ENCODE measurements at regions not wholly inside any gene's neighbourhood (a gene's known extent, or its start where the extent isn't known, plus 50 kb on each side); places are given as distances from the start of the nearest gene placed in this dataset.

DNA sequence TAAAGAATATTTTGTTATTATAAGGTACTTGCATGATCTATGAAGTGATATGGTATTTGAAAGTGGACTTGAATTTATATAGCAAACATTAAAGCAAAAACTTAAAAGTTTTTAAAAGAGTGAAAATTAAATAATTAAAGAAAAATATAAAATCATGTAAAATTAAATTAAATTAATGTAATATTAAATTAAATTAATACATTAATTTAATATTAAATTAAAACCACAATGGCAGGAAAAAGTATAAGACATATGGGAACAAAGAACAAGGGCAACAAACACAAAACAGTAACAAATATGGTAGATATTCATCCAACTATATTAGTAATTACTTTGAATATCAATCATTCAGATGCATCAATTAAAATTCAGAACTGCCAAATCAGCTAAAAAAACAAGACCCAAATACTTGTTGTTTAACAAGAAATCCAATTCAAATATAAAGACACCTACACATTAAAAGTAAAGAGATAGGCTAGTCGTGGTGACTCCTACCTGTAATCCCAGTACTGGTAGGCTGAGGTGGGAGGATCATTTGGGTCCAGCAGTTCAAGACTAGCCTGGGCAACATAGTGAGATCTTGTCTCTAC, 992.2 kb upstream of the MIR17HG start:
- no peak for DNase-seq (ENCODE audit: low read depth)
- no peak overlapping the region for H3K4me3 ChIP-seq (ENCODE audit: low read depth, low read length)
- TF ChIP-seq, protein P1, sequence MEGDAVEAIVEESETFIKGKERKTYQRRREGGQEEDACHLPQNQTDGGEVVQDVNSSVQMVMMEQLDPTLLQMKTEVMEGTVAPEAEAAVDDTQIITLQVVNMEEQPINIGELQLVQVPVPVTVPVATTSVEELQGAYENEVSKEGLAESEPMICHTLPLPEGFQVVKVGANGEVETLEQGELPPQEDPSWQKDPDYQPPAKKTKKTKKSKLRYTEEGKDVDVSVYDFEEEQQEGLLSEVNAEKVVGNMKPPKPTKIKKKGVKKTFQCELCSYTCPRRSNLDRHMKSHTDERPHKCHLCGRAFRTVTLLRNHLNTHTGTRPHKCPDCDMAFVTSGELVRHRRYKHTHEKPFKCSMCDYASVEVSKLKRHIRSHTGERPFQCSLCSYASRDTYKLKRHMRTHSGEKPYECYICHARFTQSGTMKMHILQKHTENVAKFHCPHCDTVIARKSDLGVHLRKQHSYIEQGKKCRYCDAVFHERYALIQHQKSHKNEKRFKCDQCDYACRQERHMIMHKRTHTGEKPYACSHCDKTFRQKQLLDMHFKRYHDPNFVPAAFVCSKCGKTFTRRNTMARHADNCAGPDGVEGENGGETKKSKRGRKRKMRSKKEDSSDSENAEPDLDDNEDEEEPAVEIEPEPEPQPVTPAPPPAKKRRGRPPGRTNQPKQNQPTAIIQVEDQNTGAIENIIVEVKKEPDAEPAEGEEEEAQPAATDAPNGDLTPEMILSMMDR (IDR thresholded peaks at IDR 0.05; ENCODE audit: insufficient read depth, low read length): no peak

DNA sequence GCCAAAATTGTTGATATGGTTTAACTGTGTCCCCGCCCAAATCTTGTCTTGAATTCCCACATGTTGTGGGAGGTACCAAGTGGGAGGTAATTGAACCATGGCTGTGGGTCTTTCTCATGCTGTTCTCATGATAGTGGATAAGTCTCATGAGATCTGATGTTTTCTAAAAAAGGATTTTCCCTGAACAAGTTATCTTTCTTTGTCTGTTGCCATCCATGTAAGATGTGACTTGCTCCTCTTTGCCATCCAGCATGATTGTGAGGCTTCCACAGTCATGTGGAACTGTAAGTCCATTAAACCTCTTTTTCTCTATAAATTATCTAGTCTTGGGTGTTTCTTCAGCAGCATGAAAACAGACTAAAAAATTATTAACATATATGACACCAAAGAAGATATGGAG, 986.7 kb upstream of the MIR17HG start:
- no peak for DNase-seq (ENCODE audit: low read depth)
- TF ChIP-seq, protein P1 (IDR thresholded peaks at IDR 0.05; ENCODE audit: insufficient read depth, low read length): no peak
- no peak overlapping the region for H3K4me3 ChIP-seq (ENCODE audit: low read depth, low read length)

DNA sequence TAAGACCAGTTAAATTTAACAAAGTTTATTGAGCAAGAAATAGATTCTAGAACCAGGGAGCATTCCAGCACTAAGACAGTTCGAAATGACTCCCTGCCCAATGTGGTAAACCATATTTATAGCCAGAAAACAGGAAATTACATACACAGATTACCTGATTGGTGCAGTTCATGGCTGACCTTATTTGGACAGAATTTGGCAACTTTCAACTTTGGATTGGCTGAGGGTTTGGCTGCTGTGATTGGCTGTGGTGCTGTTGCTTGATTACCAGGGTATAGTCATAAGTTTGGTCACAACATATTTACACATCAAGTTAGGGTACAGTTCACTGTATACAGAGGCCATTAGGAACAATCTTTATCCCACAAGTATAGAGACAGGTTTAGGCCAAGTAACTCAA, 984.8 kb upstream of the MIR17HG start:
- DNase-seq (ENCODE audit: low read depth): peak; percentile 5
- TF ChIP-seq, protein P1 (IDR thresholded peaks at IDR 0.05; ENCODE audit: insufficient read depth, low read length): no peak
- no peak overlapping the region for H3K4me3 ChIP-seq (ENCODE audit: low read depth, low read length)

DNA sequence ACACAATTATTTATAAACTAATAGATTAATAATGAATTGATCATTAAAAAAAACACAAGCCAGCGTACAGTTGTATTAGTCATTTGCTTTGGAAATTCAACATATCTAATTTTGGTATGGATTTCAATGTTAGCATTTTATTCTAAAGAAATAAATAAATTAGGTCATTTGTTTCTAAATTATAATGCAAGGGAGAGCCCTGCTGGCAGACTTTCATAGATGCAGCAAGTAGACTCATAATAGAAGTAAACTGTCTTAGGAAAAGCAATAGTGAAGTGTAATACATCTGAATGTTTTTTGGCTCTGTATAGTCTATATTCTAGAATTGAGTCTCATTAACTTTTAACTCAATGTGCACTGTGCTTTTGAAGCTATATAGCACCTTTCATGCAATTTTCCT, 982.4 kb upstream of the MIR17HG start:
- no peak overlapping the region for H3K4me3 ChIP-seq (ENCODE audit: low read depth, low read length)
- peak; percentile 7 for DNase-seq (ENCODE audit: low read depth)
- TF ChIP-seq, protein P1 (IDR thresholded peaks at IDR 0.05; ENCODE audit: insufficient read depth, low read length): no peak

DNA sequence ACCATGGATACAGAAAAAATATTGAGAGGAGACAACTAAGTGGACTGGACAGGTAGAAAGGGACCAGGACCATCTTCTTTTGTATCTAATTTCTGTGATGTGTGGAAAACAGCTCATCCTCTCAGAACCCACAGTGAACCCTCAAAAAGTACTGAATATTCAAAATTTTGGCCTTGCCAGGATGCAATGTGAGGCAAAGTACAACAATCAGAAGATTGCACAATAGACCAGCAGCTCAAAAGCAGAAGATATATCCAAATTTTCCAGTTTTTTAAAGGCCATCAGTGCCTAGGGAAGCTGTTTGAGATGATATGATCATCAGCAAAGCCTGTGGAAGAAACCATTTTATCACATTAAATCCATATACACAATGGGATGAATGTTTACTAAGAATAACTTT, 973.3 kb upstream of the MIR17HG start:
- no peak for DNase-seq (ENCODE audit: low read depth)
- H3K4me3 ChIP-seq (ENCODE audit: low read depth, low read length): no peak overlapping the region
- TF ChIP-seq, protein P1 (IDR thresholded peaks at IDR 0.05; ENCODE audit: insufficient read depth, low read length): no peak

DNA sequence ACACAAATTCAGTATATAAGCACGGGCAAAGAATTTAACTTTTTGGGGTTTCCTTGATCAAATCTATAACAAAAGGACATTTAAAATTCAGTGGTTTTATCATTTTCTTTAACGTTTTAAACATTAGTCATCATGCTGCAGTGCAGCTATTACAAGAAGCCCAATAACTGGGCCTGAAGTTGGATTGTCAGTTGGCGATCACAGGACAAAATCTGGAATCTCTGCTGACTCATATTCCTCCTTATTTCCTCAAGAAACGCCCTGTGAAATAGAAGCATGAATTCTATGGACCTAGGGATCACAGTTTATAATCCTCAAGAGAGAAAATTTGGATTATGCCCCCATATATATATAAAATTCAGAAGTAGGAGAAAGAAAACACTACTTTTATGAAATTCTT, 971.6 kb upstream of the MIR17HG start:
- no peak overlapping the region for H3K4me3 ChIP-seq (ENCODE audit: low read depth, low read length)
- TF ChIP-seq, protein P1 (IDR thresholded peaks at IDR 0.05; ENCODE audit: insufficient read depth, low read length): no peak
- DNase-seq (ENCODE audit: low read depth): peak; percentile 5

DNA sequence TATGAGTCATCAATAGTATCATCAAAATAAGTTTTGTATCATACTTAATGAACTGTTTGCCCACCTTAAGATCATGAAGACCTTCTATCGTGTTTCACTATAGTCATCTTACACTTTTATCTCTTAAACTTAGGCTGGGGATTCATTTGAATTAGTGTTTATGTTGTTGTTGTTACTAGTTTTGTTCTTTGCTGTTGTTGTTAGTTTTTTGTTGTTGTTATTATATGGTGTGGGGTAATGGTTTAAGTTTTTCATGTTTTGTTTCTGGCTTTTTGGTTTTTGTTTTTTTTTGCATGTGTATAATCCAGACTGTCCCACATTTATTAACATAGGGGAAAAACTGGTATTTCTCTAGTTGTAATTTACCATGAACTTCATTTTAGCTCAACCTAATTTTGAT, 965.1 kb upstream of the MIR17HG start:
- TF ChIP-seq, protein P1 (IDR thresholded peaks at IDR 0.05; ENCODE audit: insufficient read depth, low read length): no peak
- no peak overlapping the region for H3K4me3 ChIP-seq (ENCODE audit: low read depth, low read length)
- no peak for DNase-seq (ENCODE audit: low read depth)
